Suprapubic skin (tissue), 4 donors: ENCODE measurements at regions not wholly inside any gene's neighbourhood (a gene's known extent, or its start where the extent isn't known, plus 50 kb on each side); places are given as distances from the start of the nearest gene placed in this dataset.
"Not testable (repeated sequence)": the region's sequence is repeated elsewhere in the genome, so short reads cannot be mapped to it uniquely, and the experiment has no call there.

Source experiments
- DNase-seq, 2 donors: peaks; one replicate each; pipeline ENCODE4 v3.0.0-alpha.2; 2019; ENCODE audit warnings: low spot score in 2 of 2
- H3K27ac ChIP-seq: fragments of 200-600 bp; sonication (generic); one replicate; pipeline ENCODE4 v1.5.1; 2019
- H3K27me3 ChIP-seq: fragments of 200-600 bp; sonication (generic); one replicate; pipeline ENCODE4 v1.5.1; 2019
- H3K36me3 ChIP-seq: fragments of 200-600 bp; sonication (generic); one replicate; pipeline ENCODE4 v1.5.1; 2019
- H3K4me1 ChIP-seq: fragments of 200-600 bp; sonication (generic); one replicate; pipeline ENCODE4 v1.5.1; 2019
- H3K4me3 ChIP-seq: fragments of 200-600 bp; sonication (generic); one replicate; pipeline ENCODE4 v1.5.1; 2019; ENCODE audit warnings: mild to moderate bottlenecking
- H3K9me3 ChIP-seq: fragments of 200-600 bp; sonication (generic); one replicate; pipeline ENCODE4 v1.5.1; 2019
- EP300 ChIP-seq: sonication (generic); formaldehyde crosslinking; IDR thresholded peaks from one replicate; pipeline ENCODE4 v1.6.1; 2017; ENCODE audit warnings: antibody characterized with exemption
- POLR2A ChIP-seq, 2 donors: fragments of 450-650 bp; IDR thresholded peaks; one replicate each; pipeline ENCODE4 v1.6.1; 2017; ENCODE audit warnings: antibody characterized with exemption in 2 of 2, mild to moderate bottlenecking in 2 of 2, moderate library complexity in 2 of 2
- POLR2AphosphoS5 ChIP-seq, 3 donors: sonication (generic); formaldehyde crosslinking; IDR thresholded peaks; one replicate each; pipeline ENCODE4 v1.6.1; 2017; ENCODE audit warnings: antibody characterized with exemption in 3 of 3
- WGBS: methylation state at CpG from one replicate; pipeline ENCODE4 v1.1.5; 2018; 5-methylcytosine and 5-hydroxymethylcytosine counted together
- TF ChIP-seq, protein P1 (sequence below), 2 donors: fragments of 200-600 bp in 1 of 2; fragments of 450-650 bp in 1 of 2; sonication (generic) in 1 of 2; IDR thresholded peaks; one replicate each; pipeline ENCODE4 v1.5.1; 2016 to 2019; ENCODE audit warnings: antibody characterized with exemption in 2 of 2, mild to moderate bottlenecking in 1 of 2, moderate library complexity in 1 of 2

DNA sequence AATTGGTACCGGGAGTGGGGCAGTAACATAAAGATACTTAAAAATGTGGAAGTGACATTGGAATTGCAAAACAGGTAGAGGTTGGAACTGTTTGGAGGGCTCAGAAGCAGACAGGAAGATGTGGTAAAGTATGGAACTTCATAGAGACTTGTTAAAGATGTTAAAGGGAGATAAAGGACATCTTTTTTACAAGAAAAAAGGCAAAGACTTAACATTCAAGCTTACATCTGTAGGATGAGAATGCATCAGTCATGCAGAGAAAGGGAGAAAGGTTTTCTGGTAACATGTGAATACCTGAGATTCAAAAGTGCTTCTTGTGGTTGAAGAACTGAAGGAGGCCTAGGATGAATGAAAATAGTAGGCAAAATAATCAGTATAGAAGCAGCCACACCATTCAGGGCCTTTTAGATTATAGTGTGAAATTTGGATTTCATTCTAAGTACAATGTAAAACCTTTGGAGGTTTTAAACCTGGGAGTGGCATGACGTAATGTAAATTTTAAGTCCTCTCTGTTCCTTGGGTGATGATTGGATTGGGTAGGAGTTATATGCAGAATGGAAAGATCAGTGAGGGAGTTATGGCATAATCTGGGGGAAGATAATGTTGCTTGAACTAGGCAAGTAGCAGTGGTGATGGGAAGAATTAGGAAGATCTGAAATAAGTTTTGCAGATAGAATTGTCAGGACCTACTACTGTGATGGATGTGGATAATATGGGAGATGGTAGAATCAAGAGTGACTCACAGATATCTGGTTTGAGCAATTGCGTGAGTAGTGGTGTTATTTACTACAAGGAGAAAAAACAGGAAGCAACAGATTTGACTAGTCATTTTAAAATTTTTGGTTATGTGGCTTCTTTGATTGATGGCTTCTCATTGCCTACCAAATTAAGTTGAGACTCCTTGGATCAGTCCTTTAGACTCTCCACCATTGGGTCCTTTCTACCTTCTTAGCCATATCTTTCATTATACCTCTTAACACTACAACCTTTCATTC lies 138.7 kb downstream of the VSIG4 start:
- no peaks in the 10 kb centered on the region for H3K9me3 ChIP-seq
- H3K27ac ChIP-seq, result no peak overlapping the region
- H3K27me3 ChIP-seq, result no peaks in the 10 kb centered on the region
- no peaks in the 10 kb centered on the region for H3K4me1 ChIP-seq
- WGBS, result 81% methylated on average over 3 of the region's 3 CpGs
- DNase-seq, result no peak
- no peak for TF ChIP-seq POLR2AphosphoS5 (IDR thresholded peaks at IDR 0.05)
- no peak for TF ChIP-seq EP300
- TF ChIP-seq POLR2A (IDR thresholded peaks at IDR 0.05), result no peak
- TF ChIP-seq, protein P1, sequence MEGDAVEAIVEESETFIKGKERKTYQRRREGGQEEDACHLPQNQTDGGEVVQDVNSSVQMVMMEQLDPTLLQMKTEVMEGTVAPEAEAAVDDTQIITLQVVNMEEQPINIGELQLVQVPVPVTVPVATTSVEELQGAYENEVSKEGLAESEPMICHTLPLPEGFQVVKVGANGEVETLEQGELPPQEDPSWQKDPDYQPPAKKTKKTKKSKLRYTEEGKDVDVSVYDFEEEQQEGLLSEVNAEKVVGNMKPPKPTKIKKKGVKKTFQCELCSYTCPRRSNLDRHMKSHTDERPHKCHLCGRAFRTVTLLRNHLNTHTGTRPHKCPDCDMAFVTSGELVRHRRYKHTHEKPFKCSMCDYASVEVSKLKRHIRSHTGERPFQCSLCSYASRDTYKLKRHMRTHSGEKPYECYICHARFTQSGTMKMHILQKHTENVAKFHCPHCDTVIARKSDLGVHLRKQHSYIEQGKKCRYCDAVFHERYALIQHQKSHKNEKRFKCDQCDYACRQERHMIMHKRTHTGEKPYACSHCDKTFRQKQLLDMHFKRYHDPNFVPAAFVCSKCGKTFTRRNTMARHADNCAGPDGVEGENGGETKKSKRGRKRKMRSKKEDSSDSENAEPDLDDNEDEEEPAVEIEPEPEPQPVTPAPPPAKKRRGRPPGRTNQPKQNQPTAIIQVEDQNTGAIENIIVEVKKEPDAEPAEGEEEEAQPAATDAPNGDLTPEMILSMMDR (IDR thresholded peaks at IDR 0.05), result no peak
- no peaks in the 10 kb centered on the region for H3K36me3 ChIP-seq
- no peak overlapping the region for H3K4me3 ChIP-seq

DNA sequence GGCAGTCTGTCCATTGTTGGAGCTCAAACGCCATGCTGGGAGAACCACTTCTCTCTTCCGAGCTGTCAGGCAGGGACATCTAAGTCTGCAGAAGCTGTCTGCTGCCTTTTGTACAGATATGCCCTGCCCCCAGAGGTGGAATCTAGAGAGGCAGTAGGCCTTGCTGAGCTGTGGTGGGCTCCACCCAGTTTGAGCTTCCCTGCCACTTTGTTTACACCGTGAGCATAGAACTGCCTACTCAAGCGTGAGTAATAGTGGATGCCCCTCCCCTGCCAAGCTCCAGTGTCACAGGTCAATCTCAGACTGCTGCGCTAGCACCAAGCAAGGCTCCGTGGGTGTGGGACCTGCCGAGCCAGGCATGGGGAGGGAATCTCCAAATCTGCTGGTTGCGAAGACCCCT lies 145.7 kb downstream of the VSIG4 start:
- Histone ChIP-seq H3K27me3 (no peaks in the 10 kb centered on the region), H3K36me3 (no peaks in the 10 kb centered on the region), H3K4me3 (no peak overlapping the region), H3K9me3 (no peaks in the 10 kb centered on the region), H3K27ac (no peak overlapping the region), H3K4me1 (no peaks in the 10 kb centered on the region)
- no peak for DNase-seq
- TF ChIP-seq POLR2A (IDR thresholded peaks at IDR 0.05) (no peak), POLR2AphosphoS5 (IDR thresholded peaks at IDR 0.05) (no peak), EP300 (no peak)
- TF ChIP-seq, protein P1 (IDR thresholded peaks at IDR 0.05), result no peak
- WGBS, result 80% methylated on average over 3 of the region's 8 CpGs

DNA sequence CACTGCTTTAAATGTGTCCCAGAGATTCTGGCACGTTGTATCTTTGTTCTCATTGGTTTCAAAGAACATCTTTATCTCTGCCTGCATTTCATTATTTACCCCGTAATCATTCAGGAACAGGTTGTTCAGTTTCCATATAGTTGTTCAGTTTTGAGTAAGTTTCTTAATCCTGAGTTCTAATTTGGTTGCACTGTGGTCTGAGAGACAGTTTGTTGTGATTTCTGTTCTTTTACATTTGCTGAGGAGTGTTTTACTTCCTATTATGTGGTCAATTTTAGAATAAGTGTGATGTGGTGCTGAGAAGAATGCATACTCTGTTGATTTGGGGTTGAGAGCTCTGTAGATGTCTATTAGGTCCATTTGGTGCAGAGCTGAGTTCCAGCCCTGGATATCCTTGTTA lies 148.1 kb downstream of the VSIG4 start:
- H3K4me3 ChIP-seq, H3K27ac ChIP-seq, H3K27me3 ChIP-seq, H3K9me3 ChIP-seq, H3K4me1 ChIP-seq, H3K36me3 ChIP-seq, DNase-seq: not testable (repeated sequence)
- 52% methylated on average over 2 of the region's 2 CpGs for WGBS

DNA sequence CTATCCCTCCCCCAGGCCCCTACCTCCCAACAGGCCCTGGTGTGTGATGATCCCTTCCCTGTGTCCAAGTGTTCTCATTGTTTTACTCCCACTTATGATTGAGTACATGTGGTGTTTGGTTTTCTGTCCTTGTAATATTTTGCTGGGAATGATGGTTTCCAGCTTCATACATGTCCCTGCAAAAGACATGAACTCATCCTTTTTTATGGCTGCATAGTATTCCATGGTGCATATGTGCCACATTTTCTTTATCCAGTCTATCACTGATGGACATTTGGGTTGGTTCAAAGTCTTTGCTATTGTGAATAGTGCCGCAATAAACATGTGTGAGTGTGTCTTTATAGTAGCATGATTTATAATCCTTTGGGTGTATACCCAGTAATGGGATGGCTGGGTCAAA lies 151.7 kb downstream of the VSIG4 start:
- not testable (repeated sequence) for DNase-seq, H3K4me1 ChIP-seq, H3K9me3 ChIP-seq, H3K4me3 ChIP-seq, H3K27me3 ChIP-seq, H3K36me3 ChIP-seq, H3K27ac ChIP-seq
- 100% methylated on average over 1 of the region's 1 CpG for WGBS

DNA sequence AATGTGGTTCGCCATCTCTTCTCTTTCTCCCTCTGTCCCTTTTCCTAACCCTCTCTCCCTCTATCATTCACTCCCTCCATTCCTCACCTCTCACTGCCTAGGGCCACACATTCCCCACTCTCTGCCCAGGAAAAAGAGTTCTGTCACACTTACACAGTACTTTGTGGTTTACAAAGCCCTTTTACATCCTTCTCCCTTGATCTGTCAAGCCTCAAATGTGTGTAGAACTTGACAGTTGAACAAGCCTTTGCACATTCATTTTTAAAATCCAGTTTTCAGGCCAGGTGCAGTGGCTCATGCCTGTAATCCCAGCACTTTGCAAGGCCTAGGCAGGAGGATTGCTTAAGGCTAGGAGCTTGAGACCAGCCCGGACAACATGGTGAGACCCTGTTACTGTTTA lies 156.3 kb downstream of the VSIG4 start:
- no peak for DNase-seq
- H3K9me3 ChIP-seq, result no peaks in the 10 kb centered on the region
- H3K4me1 ChIP-seq, result no peaks in the 10 kb centered on the region
- no peak overlapping the region for H3K27ac ChIP-seq
- TF ChIP-seq POLR2A (IDR thresholded peaks at IDR 0.05) (no peak), POLR2AphosphoS5 (IDR thresholded peaks at IDR 0.05) (no peak), EP300 (no peak)
- TF ChIP-seq, protein P1 (IDR thresholded peaks at IDR 0.05), result no peak
- H3K27me3 ChIP-seq, result no peaks in the 10 kb centered on the region
- whole genome bisulfite sequencing, result 84% methylated on average over 2 of the region's 2 CpGs
- no peaks in the 10 kb centered on the region for H3K36me3 ChIP-seq
- H3K4me3 ChIP-seq, result no peak overlapping the region

DNA sequence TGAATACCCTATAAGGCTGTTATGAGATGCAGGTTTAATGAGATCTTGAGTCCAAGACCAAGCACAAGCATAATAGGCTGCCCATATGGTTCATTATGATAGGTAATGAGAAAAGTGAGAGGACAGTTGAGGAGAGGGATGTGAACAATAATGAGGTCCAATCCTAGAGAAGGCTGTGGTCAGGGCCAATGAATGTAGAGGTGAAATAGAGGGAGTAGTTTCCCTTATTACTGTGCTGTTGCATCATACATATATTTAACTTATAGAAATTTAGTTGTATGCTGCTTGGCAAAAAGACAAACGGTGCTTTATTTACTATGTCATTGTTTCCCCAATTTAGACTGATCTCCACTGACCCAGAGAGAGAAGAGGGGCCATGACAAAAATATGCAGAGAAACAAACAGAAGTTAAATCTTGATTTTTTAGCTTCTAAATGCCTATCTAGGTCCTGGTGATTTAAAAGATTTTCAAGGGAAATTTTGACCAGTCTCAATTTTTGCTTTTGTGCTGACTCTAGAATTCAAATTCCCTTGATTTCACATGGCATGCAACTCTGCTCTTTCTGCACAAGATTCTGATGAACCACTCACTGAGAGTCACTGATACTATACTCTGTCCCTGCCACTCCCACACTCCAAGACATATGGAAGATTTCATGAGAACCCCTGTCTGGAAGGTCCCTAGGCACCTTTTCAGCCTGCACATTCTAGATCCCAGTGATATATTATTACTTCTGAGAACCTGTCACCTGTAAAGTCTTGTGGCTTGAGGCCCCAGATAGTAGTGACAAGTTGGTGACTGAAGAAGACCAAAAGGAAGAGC lies 159.7 kb downstream of the VSIG4 start:
- H3K36me3 ChIP-seq, result no peaks in the 10 kb centered on the region
- 61% methylated on average over 1 of the region's 1 CpG for WGBS
- H3K27ac ChIP-seq, result no peak overlapping the region
- TF ChIP-seq POLR2A (IDR thresholded peaks at IDR 0.05), result no peak
- no peak for TF ChIP-seq EP300
- TF ChIP-seq, protein P1 (IDR thresholded peaks at IDR 0.05), result no peak
- no peak for TF ChIP-seq POLR2AphosphoS5 (IDR thresholded peaks at IDR 0.05)
- H3K9me3 ChIP-seq, result no peaks in the 10 kb centered on the region
- H3K4me1 ChIP-seq, result no peaks in the 10 kb centered on the region
- H3K27me3 ChIP-seq, result no peaks in the 10 kb centered on the region
- no peak for DNase-seq
- H3K4me3 ChIP-seq, result no peak overlapping the region
